ENCODE measurements at regions not wholly inside any gene's neighbourhood (a gene's known extent, or its start where the extent isn't known, plus 50 kb on each side); places are given as distances from the start of the nearest gene placed in this dataset.

GRCh38 chr15:59933607-59934006 is 70.5 kb upstream of the FOXB1 start:
- Histone ChIP-seq H3K9ac (ENCODE audit: low read length) (no peak overlapping the region), H3K4me2 (ENCODE audit: low read depth, low read length, poor library complexity, severe bottlenecking) (no peak overlapping the region), H3K27ac (ENCODE audit: low read depth, low read length) (no peak overlapping the region), H4K20me1 (ENCODE audit: low read depth, low read length) (no peaks in the 10 kb centered on the region), H3K9me3 (ENCODE audit: insufficient read depth, low read length) (no peaks in the 10 kb centered on the region), H3K4me3 (ENCODE audit: insufficient read depth, low read length, poor library complexity, severe bottlenecking) (no peak overlapping the region), H3K36me3 (ENCODE audit: low read length) (no peaks in the 10 kb centered on the region), H3K27me3 (ENCODE audit: low read length) (no peaks in the 10 kb centered on the region), H3K79me2 (ENCODE audit: insufficient read depth, low read length) (no peaks in the 10 kb centered on the region), H3F3A (ENCODE audit: insufficient read depth) (no peaks in the 10 kb centered on the region), H3K9me2 (replicated peaks; ENCODE audit: insufficient read depth, low read length) (no peaks in the 10 kb centered on the region), H2AFZ (ENCODE audit: low read depth, low read length, severe bottlenecking) (no peak overlapping the region)
- TF ChIP-seq EZH2phosphoT487 (conservative IDR thresholded peaks at IDR 0.05; ENCODE audit: low read length) (no peak), CTCF (IDR thresholded peaks at IDR 0.05; ENCODE audit: insufficient read depth, low read length, poor library complexity, severe bottlenecking) (no peak)

- Histone ChIP-seq H3K27me3 (ENCODE audit: low read length) (no peaks in the 10 kb centered on the region), H4K20me1 (ENCODE audit: low read depth, low read length) (no peaks in the 10 kb centered on the region), H3F3A (ENCODE audit: insufficient read depth) (no peaks in the 10 kb centered on the region), H3K4me2 (ENCODE audit: low read depth, low read length, poor library complexity, severe bottlenecking) (no peak overlapping the region), H3K27ac (ENCODE audit: low read depth, low read length) (no peak overlapping the region), H3K36me3 (ENCODE audit: low read length) (no peaks in the 10 kb centered on the region), H3K79me2 (ENCODE audit: insufficient read depth, low read length) (no peaks in the 10 kb centered on the region), H3K4me3 (ENCODE audit: insufficient read depth, low read length, poor library complexity, severe bottlenecking) (no peak overlapping the region), H3K9me2 (replicated peaks; ENCODE audit: insufficient read depth, low read length) (no peaks in the 10 kb centered on the region), H3K9ac (ENCODE audit: low read length) (no peak overlapping the region), H3K9me3 (ENCODE audit: insufficient read depth, low read length) (no peaks in the 10 kb centered on the region), H2AFZ (ENCODE audit: low read depth, low read length, severe bottlenecking) (no peak overlapping the region)
- no peak for TF ChIP-seq CTCF (IDR thresholded peaks at IDR 0.05; ENCODE audit: insufficient read depth, low read length, poor library complexity, severe bottlenecking)
- no peak for TF ChIP-seq EZH2phosphoT487 (conservative IDR thresholded peaks at IDR 0.05; ENCODE audit: low read length)
These were observed 72.4 kb upstream of the FOXB1 start for GRCh38 chr15:59931646-59932261.

- H2AFZ ChIP-seq (ENCODE audit: low read depth, low read length, severe bottlenecking) = no peak overlapping the region
- TF ChIP-seq CTCF (IDR thresholded peaks at IDR 0.05; ENCODE audit: insufficient read depth, low read length, poor library complexity, severe bottlenecking) (no peak), EZH2phosphoT487 (conservative IDR thresholded peaks at IDR 0.05; ENCODE audit: low read length) (no peak)
- no peak overlapping the region for H3K9ac ChIP-seq (ENCODE audit: low read length)
- H3K4me2 ChIP-seq (ENCODE audit: low read depth, low read length, poor library complexity, severe bottlenecking) = no peak overlapping the region
- H3K9me2 ChIP-seq (replicated peaks; ENCODE audit: insufficient read depth, low read length) = no peaks in the 10 kb centered on the region
- no peak overlapping the region for H3K4me3 ChIP-seq (ENCODE audit: insufficient read depth, low read length, poor library complexity, severe bottlenecking)
- H3K27ac ChIP-seq (ENCODE audit: low read depth, low read length) = no peak overlapping the region
- H4K20me1 ChIP-seq (ENCODE audit: low read depth, low read length) = no peaks in the 10 kb centered on the region
- H3F3A ChIP-seq (ENCODE audit: insufficient read depth) = no peaks in the 10 kb centered on the region
- H3K79me2 ChIP-seq (ENCODE audit: insufficient read depth, low read length) = no peaks in the 10 kb centered on the region
- H3K36me3 ChIP-seq (ENCODE audit: low read length) = no peaks in the 10 kb centered on the region
- H3K9me3 ChIP-seq (ENCODE audit: insufficient read depth, low read length) = no peaks in the 10 kb centered on the region
- no peaks in the 10 kb centered on the region for H3K27me3 ChIP-seq (ENCODE audit: low read length)
These were observed 79.1 kb upstream of the FOXB1 start for GRCh38 chr15:59924812-59925522.
